ENCODE measurements at regions not wholly inside any gene's neighbourhood (a gene's known extent, or its start where the extent isn't known, plus 50 kb on each side); places are given as distances from the start of the nearest gene placed in this dataset.

DNA sequence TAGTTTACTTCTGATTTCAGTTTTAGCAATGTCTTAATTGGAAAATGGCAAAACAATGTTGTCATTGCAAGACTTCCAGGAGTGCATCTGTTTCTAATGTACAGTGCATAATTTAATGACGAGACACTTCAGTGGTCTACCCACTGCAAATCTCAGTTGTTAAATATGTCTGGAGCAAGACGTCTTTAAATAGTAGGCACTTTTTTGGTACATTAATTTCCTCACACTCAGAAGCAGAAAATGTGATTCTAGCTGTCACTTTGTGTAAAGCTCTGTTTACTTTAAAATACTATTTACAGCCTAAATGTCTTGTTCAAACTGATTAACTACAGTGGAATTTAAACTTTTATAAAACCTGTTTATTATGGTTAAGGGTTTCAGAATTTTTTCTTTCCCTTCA, 815.5 kb downstream of the TLE1 start:
- ATAC-seq (ENCODE audit: low read depth), result no peak
- Histone ChIP-seq H3K9me3 (ENCODE audit: severe bottlenecking) (no peaks in the 10 kb centered on the region), H3K4me1 (ENCODE audit: insufficient read depth, poor library complexity, severe bottlenecking) (peaks cover 14% of the 10 kb centered on the region), H3K4me3 (ENCODE audit: severe bottlenecking) (no peak overlapping the region), H3K36me3 (ENCODE audit: low read depth) (no peaks in the 10 kb centered on the region), H3K27me3 (ENCODE audit: insufficient read depth, poor library complexity, severe bottlenecking) (no peaks in the 10 kb centered on the region), H3K27ac (ENCODE audit: poor library complexity, severe bottlenecking) (peak overlapping the region; percentile 58)
- TF ChIP-seq, protein P1, sequence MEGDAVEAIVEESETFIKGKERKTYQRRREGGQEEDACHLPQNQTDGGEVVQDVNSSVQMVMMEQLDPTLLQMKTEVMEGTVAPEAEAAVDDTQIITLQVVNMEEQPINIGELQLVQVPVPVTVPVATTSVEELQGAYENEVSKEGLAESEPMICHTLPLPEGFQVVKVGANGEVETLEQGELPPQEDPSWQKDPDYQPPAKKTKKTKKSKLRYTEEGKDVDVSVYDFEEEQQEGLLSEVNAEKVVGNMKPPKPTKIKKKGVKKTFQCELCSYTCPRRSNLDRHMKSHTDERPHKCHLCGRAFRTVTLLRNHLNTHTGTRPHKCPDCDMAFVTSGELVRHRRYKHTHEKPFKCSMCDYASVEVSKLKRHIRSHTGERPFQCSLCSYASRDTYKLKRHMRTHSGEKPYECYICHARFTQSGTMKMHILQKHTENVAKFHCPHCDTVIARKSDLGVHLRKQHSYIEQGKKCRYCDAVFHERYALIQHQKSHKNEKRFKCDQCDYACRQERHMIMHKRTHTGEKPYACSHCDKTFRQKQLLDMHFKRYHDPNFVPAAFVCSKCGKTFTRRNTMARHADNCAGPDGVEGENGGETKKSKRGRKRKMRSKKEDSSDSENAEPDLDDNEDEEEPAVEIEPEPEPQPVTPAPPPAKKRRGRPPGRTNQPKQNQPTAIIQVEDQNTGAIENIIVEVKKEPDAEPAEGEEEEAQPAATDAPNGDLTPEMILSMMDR (IDR thresholded peaks at IDR 0.05; ENCODE audit: poor library complexity, severe bottlenecking), result no peak
- no peak for DNase-seq (ENCODE audit: low spot score)

GRCh38 chr9:80871596-80871995, 817.8 kb downstream of the TLE1 start:
- TF ChIP-seq, protein P1 (IDR thresholded peaks at IDR 0.05; ENCODE audit: poor library complexity, severe bottlenecking), result no peak
- no peak overlapping the region for H3K4me3 ChIP-seq (ENCODE audit: severe bottlenecking)
- no peaks in the 10 kb centered on the region for H3K36me3 ChIP-seq (ENCODE audit: low read depth)
- H3K4me1 ChIP-seq (ENCODE audit: insufficient read depth, poor library complexity, severe bottlenecking), result peaks cover 21% of the 10 kb centered on the region
- DNase-seq (ENCODE audit: low spot score) (no peak), ATAC-seq (ENCODE audit: low read depth) (no peak)
- H3K27me3 ChIP-seq (ENCODE audit: insufficient read depth, poor library complexity, severe bottlenecking), result no peaks in the 10 kb centered on the region
- peaks cover 5% of the 10 kb centered on the region for H3K9me3 ChIP-seq (ENCODE audit: severe bottlenecking)
- no peak overlapping the region for H3K27ac ChIP-seq (ENCODE audit: poor library complexity, severe bottlenecking)

DNA sequence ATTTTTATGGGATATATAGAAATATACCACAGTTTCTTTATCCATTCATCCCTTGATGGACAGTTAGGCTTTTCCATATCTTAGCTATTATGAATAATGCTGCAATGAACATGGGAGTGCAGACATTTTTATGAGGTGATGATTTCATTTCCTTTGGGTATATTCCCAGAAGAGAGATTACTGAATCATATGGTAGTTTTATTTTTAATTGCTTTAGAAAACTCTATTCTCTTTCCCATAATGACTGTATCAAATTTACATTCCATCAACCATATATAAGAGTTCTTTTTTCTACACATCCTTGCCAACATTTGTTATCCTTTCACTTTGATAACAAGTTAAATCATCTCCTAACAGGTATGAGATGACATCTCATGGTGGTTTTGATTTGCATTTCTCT, 821.6 kb downstream of the TLE1 start:
- Histone ChIP-seq H3K27me3 (ENCODE audit: insufficient read depth, poor library complexity, severe bottlenecking) (no peaks in the 10 kb centered on the region), H3K36me3 (ENCODE audit: low read depth) (no peaks in the 10 kb centered on the region), H3K9me3 (ENCODE audit: severe bottlenecking) (peaks cover 7% of the 10 kb centered on the region), H3K4me3 (ENCODE audit: severe bottlenecking) (no peak overlapping the region), H3K4me1 (ENCODE audit: insufficient read depth, poor library complexity, severe bottlenecking) (peaks cover 7% of the 10 kb centered on the region), H3K27ac (ENCODE audit: poor library complexity, severe bottlenecking) (peak overlapping the region; percentile 68)
- ATAC-seq (ENCODE audit: low read depth) (peak; percentile 75), DNase-seq (ENCODE audit: low spot score) (no peak)
- TF ChIP-seq, protein P1 (IDR thresholded peaks at IDR 0.05; ENCODE audit: poor library complexity, severe bottlenecking), result no peak

DNA sequence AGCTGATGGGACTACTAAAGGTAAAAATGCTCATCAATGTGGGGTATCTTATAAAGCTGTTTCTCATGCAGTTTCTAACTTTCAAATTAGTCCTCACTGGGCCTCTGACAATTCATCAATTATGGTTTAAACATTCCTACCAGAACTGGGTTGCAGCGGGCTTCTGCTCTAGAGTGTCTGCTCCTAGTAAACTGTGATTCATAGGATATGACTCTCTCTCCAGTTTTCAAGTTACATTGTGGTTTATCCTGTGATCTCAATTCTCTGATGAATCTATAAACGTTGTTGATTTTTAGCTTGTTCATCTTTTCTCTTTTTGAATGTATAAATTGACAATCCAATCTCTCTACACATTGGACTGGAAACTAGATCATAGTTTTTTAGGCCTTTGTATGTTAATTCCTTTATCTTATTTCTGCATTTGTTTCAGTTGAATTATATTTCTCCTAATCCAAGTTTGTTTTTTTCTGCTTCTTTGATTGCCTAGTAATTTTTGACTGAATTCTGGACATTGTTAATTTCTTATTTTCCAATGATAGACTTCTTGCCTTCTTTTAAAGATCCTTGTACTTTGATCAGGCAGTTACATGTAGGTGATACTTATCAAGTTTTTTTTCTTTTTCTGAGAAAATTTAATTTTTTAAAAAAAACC, 822.6 kb downstream of the TLE1 start:
- ATAC-seq (ENCODE audit: low read depth), result peak; percentile 66; the same call in 2 of the 3 replicates
- peak overlapping the region; percentile 68 for H3K27ac ChIP-seq (ENCODE audit: poor library complexity, severe bottlenecking)
- H3K27me3 ChIP-seq (ENCODE audit: insufficient read depth, poor library complexity, severe bottlenecking), result no peaks in the 10 kb centered on the region
- no peak overlapping the region for H3K4me3 ChIP-seq (ENCODE audit: severe bottlenecking)
- peaks cover 7% of the 10 kb centered on the region for H3K4me1 ChIP-seq (ENCODE audit: insufficient read depth, poor library complexity, severe bottlenecking)
- no peaks in the 10 kb centered on the region for H3K36me3 ChIP-seq (ENCODE audit: low read depth)
- no peak for DNase-seq (ENCODE audit: low spot score)
- TF ChIP-seq, protein P1 (IDR thresholded peaks at IDR 0.05; ENCODE audit: poor library complexity, severe bottlenecking), result no peak
- H3K9me3 ChIP-seq (ENCODE audit: severe bottlenecking), result peaks cover 7% of the 10 kb centered on the region

GRCh38 chr9:80866121-80866520, 823.2 kb downstream of the TLE1 start:
- Histone ChIP-seq H3K4me3 (ENCODE audit: severe bottlenecking) (no peak overlapping the region), H3K4me1 (ENCODE audit: insufficient read depth, poor library complexity, severe bottlenecking) (peaks cover 7% of the 10 kb centered on the region), H3K27me3 (ENCODE audit: insufficient read depth, poor library complexity, severe bottlenecking) (no peaks in the 10 kb centered on the region), H3K27ac (ENCODE audit: poor library complexity, severe bottlenecking) (peak overlapping the region; percentile 68), H3K9me3 (ENCODE audit: severe bottlenecking) (peaks cover 7% of the 10 kb centered on the region), H3K36me3 (ENCODE audit: low read depth) (no peaks in the 10 kb centered on the region)
- TF ChIP-seq, protein P1 (IDR thresholded peaks at IDR 0.05; ENCODE audit: poor library complexity, severe bottlenecking), result no peak
- ATAC-seq (ENCODE audit: low read depth) (no peak), DNase-seq (ENCODE audit: low spot score) (no peak)

Data from RWPE2 (cell line).